Tibial artery (tissue), 4 donors: ENCODE measurements at regions not wholly inside any gene's neighbourhood (a gene's known extent, or its start where the extent isn't known, plus 50 kb on each side); places are given as distances from the start of the nearest gene placed in this dataset.

Experiments
- DNase-seq, 2 donors: peaks; one replicate each; pipeline ENCODE4 v3.0.0-alpha.2; 2019
- H3K27ac ChIP-seq, 2 donors: fragments of 200-600 bp; sonication (generic) in 1 of 2; 1 replicate in 1 of 2; 2 replicates in 1 of 2; pipeline ENCODE4 v1.5.1; 2018 to 2019; ENCODE audit warnings: mild to moderate bottlenecking in 1 of 2
- H3K27me3 ChIP-seq, 2 donors: fragments of 200-600 bp; sonication (generic) in 1 of 2; one replicate each; pipeline versions ENCODE4 v1.5.1 to v1.6.0; 2016 to 2019
- H3K36me3 ChIP-seq, 3 donors: fragments of 200-600 bp; sonication (generic) in 2 of 3; one replicate each; pipeline ENCODE4 v1.5.1; 2016 to 2019; ENCODE audit warnings: mild to moderate bottlenecking in 2 of 3
- H3K4me1 ChIP-seq, 4 donors: fragments of 200-600 bp; sonication (generic) in 2 of 4; 1 replicate in 3 of 4; 2 replicates in 1 of 4; pipeline ENCODE4 v1.5.1; 2016 to 2019
- H3K4me3 ChIP-seq, 2 donors: fragments of 200-600 bp; sonication (generic) in 1 of 2; 1 replicate in 1 of 2; 2 replicates in 1 of 2; pipeline ENCODE4 v1.5.1; 2018 to 2019; ENCODE audit warnings: mild to moderate bottlenecking in 2 of 2
- H3K9me3 ChIP-seq, 3 donors: fragments of 200-600 bp; sonication (generic) in 1 of 3; one replicate each; pipeline ENCODE4 v1.5.1; 2016 to 2019
- CTCF ChIP-seq, 2 experiments: fragments of 200-600 bp in 1 of 2; fragments of 450-650 bp in 1 of 2; IDR thresholded peaks; one replicate each; pipeline ENCODE4 v1.5.1; 2017 to 2019; ENCODE audit warnings: antibody characterized with exemption in 2 of 2, mild to moderate bottlenecking in 1 of 2, moderate library complexity in 1 of 2
- intact Hi-C: fragments of 100-400 bp; cut with DNase I; formaldehyde crosslinking; loops from one replicate; pipeline ENCODE4 v1.15.0; 2023; ENCODE audit warnings: low total_unique reads

GRCh38 chr3:168655611-168656010 is 559.9 kb upstream of the GOLIM4 start:
- Histone ChIP-seq H3K9me3 (no peaks in the 10 kb centered on the region), H3K4me3 (no peak overlapping the region), H3K4me1 (no peaks in the 10 kb centered on the region), H3K36me3 (no peaks in the 10 kb centered on the region), H3K27ac (no peak overlapping the region), H3K27me3 (no peaks in the 10 kb centered on the region)
- intact Hi-C loops, result no loop called here
- TF ChIP-seq CTCF (IDR thresholded peaks at IDR 0.05), result no peak
- no peak for DNase-seq

GRCh38 chr3:168654700-168655099 is 559.0 kb upstream of the GOLIM4 start:
- Histone ChIP-seq H3K36me3 (no peaks in the 10 kb centered on the region), H3K27ac (no peak overlapping the region), H3K9me3 (no peaks in the 10 kb centered on the region), H3K4me3 (no peak overlapping the region), H3K4me1 (no peaks in the 10 kb centered on the region), H3K27me3 (no peaks in the 10 kb centered on the region)
- no peak for DNase-seq
- intact Hi-C loops, result no loop called here
- TF ChIP-seq CTCF (IDR thresholded peaks at IDR 0.05), result no peak

- Histone ChIP-seq H3K27me3 (no peaks in the 10 kb centered on the region), H3K9me3 (no peaks in the 10 kb centered on the region), H3K36me3 (no peaks in the 10 kb centered on the region), H3K4me3 (no peak overlapping the region), H3K27ac (no peak overlapping the region), H3K4me1 (no peaks in the 10 kb centered on the region)
- no peak for TF ChIP-seq CTCF (IDR thresholded peaks at IDR 0.05)
- intact Hi-C loops, result no loop called here
- DNase-seq, result no peak
Measured at GRCh38 chr3:168653255-168653654, 557.5 kb upstream of the GOLIM4 start.

- no peak for TF ChIP-seq CTCF (IDR thresholded peaks at IDR 0.05)
- Histone ChIP-seq H3K27me3 (no peaks in the 10 kb centered on the region), H3K9me3 (no peaks in the 10 kb centered on the region), H3K27ac (no peak overlapping the region), H3K4me1 (no peaks in the 10 kb centered on the region), H3K36me3 (no peaks in the 10 kb centered on the region), H3K4me3 (no peak overlapping the region)
- no peak for DNase-seq
- intact Hi-C loops, result no loop called here
Measured at GRCh38 chr3:168648321-168648720, 552.6 kb upstream of the GOLIM4 start.

- no peak overlapping the region for H3K4me3 ChIP-seq
- intact Hi-C loops, result no loop called here
Measured at GRCh38 chr3:168647582-168647981, 551.9 kb upstream of the GOLIM4 start.

More at GRCh38 chr3:168647582-168647981, 551.9 kb upstream of the GOLIM4 start:
- H3K36me3 ChIP-seq, result no peaks in the 10 kb centered on the region
- H3K4me1 ChIP-seq, result no peaks in the 10 kb centered on the region
- TF ChIP-seq CTCF (IDR thresholded peaks at IDR 0.05), result no peak
- H3K27ac ChIP-seq, result no peak overlapping the region
- no peaks in the 10 kb centered on the region for H3K27me3 ChIP-seq
- no peak for DNase-seq
- H3K9me3 ChIP-seq, result no peaks in the 10 kb centered on the region
